HEK293 (cell line): ENCODE measurements at regions not wholly inside any gene's neighbourhood (a gene's known extent, or its start where the extent isn't known, plus 50 kb on each side); places are given as distances from the start of the nearest gene placed in this dataset.
A peak's percentile ranks its signal among the peaks of the same experiment; 100 is the strongest.

Experiments
- CTCF ChIA-PET: fragments of 350-600 bp; formaldehyde crosslinking; extraction: SDS; loops from one replicate; lab custom pipeline; 2021; ENCODE audit warnings: antibody characterized with exemption; lab: Yijun Ruan, JAX
- POLR2A ChIA-PET: fragments of 300-600 bp; formaldehyde crosslinking; extraction: SDS; loops from one replicate; lab custom pipeline; 2020; ENCODE audit warnings: antibody characterized with exemption, inconsistent platforms; lab: Yijun Ruan, JAX
- H3K27ac ChIP-seq: fragments of 200-500 bp; sonication (Bioruptor generic); 2 replicates; pipeline ENCODE4 v1.5.1; 2014; ENCODE audit warnings: low read depth, low read length, control low read depth, inconsistent platforms; ENCODE audit errors: extremely low read depth
- H3K36me3 ChIP-seq, 2 experiments: fragments of 200-500 bp in 1 of 2; sonication (Bioruptor generic) in 1 of 2; 1 replicate in 1 of 2; 2 replicates in 1 of 2; pipeline ENCODE4 v1.5.1; 2014 to 2017; ENCODE audit warnings: inconsistent platforms in 2 of 2, low read length in 2 of 2; ENCODE audit not compliant: control insufficient read depth in 2 of 2, insufficient read depth in 1 of 2
- H3K4me1 ChIP-seq: fragments of 200-500 bp; sonication (Bioruptor generic); 2 replicates; pipeline ENCODE4 v1.5.1; 2014; ENCODE audit warnings: mild to moderate bottlenecking, low read length, inconsistent platforms; ENCODE audit not compliant: control insufficient read depth, insufficient read depth
- H3K4me3 ChIP-seq: 2 replicates; pipeline ENCODE4 v1.5.1; 2011; ENCODE audit warnings: low read depth, mild to moderate bottlenecking, control low read depth, low read length, moderate library complexity
- H3K9me3 ChIP-seq: fragments of 200-500 bp; sonication (Bioruptor generic); 2 replicates; pipeline ENCODE4 v1.5.1; 2014; ENCODE audit warnings: low read depth, low read length, inconsistent platforms; ENCODE audit not compliant: control insufficient read depth, insufficient read depth
- GFI1B ChIP-seq: fragments of 450-650 bp; formaldehyde crosslinking; IDR thresholded peaks from 2 replicates; pipeline ENCODE4 v1.5.1; 2016; ENCODE audit warnings: missing biosample characterization, missing genetic modification characterization
- GLIS1 ChIP-seq: fragments of 450-650 bp; formaldehyde crosslinking; IDR thresholded peaks from 2 replicates; pipeline ENCODE4 v1.5.1; 2016; ENCODE audit warnings: missing biosample characterization, missing genetic modification characterization
- KLF8 ChIP-seq: fragments of 450-650 bp; formaldehyde crosslinking; IDR thresholded peaks from 2 replicates; pipeline ENCODE4 v1.5.1; 2016; ENCODE audit warnings: missing biosample characterization, missing genetic modification characterization
- MEIS1 ChIP-seq: sonication (generic); formaldehyde crosslinking; IDR thresholded peaks from 2 replicates; pipeline ENCODE4 v1.8.1; 2022; ENCODE audit warnings: missing genetic modification reagents, mild to moderate bottlenecking, borderline replicate concordance
- PRDM1 ChIP-seq: fragments of 450-650 bp; formaldehyde crosslinking; IDR thresholded peaks from 2 replicates; pipeline ENCODE4; 2016; ENCODE audit warnings: missing biosample characterization, missing genetic modification characterization
- REST ChIP-seq: fragments of 450-650 bp; formaldehyde crosslinking; IDR thresholded peaks from 2 replicates; pipeline ENCODE4 v1.5.1; 2016; ENCODE audit warnings: missing biosample characterization, missing genetic modification characterization
- SP2 ChIP-seq: fragments of 450-650 bp; formaldehyde crosslinking; IDR thresholded peaks from 2 replicates; pipeline ENCODE4 v1.5.1; 2016; ENCODE audit warnings: missing biosample characterization, missing genetic modification characterization
- TSHZ1 ChIP-seq: fragments of 450-650 bp; formaldehyde crosslinking; IDR thresholded peaks from 2 replicates; pipeline ENCODE4 v1.5.1; 2016; ENCODE audit warnings: missing biosample characterization, missing genetic modification characterization, borderline replicate concordance
- YY2 ChIP-seq: fragments of 450-650 bp; formaldehyde crosslinking; IDR thresholded peaks from 2 replicates; pipeline ENCODE4 v1.5.1; 2016; ENCODE audit warnings: missing biosample characterization, missing genetic modification characterization
- ZFP69B ChIP-seq: fragments of 450-650 bp; formaldehyde crosslinking; IDR thresholded peaks from 2 replicates; pipeline ENCODE4 v1.5.1; 2016; ENCODE audit warnings: missing biosample characterization, missing genetic modification characterization
- ZNF114 ChIP-seq: fragments of 450-650 bp; formaldehyde crosslinking; IDR thresholded peaks from 2 replicates; pipeline ENCODE4 v1.5.0; 2017; ENCODE audit warnings: missing biosample characterization, missing genetic modification characterization
- ZNF132 ChIP-seq: fragments of 450-650 bp; formaldehyde crosslinking; IDR thresholded peaks from 2 replicates; pipeline ENCODE4 v1.5.1; 2017; ENCODE audit warnings: missing biosample characterization, missing genetic modification characterization, borderline replicate concordance
- ZNF138 ChIP-seq: fragments of 450-650 bp; formaldehyde crosslinking; IDR thresholded peaks from 2 replicates; pipeline ENCODE4 v1.5.1; 2016; ENCODE audit warnings: missing biosample characterization, missing genetic modification characterization, borderline replicate concordance
- ZNF140 ChIP-seq: fragments of 450-650 bp; formaldehyde crosslinking; IDR thresholded peaks from 2 replicates; pipeline ENCODE4 v1.5.1; 2016; ENCODE audit warnings: missing biosample characterization, missing genetic modification characterization
- ZNF169 ChIP-seq: fragments of 450-650 bp; formaldehyde crosslinking; IDR thresholded peaks from 2 replicates; pipeline ENCODE4 v1.5.1; 2016; ENCODE audit warnings: missing biosample characterization, missing genetic modification characterization
- ZNF174 ChIP-seq: fragments of 450-650 bp; formaldehyde crosslinking; IDR thresholded peaks from 2 replicates; pipeline ENCODE4 v1.5.0; 2017; ENCODE audit warnings: missing biosample characterization, mild to moderate bottlenecking, missing genetic modification characterization
- ZNF2 ChIP-seq: fragments of 450-650 bp; formaldehyde crosslinking; IDR thresholded peaks from 2 replicates; pipeline ENCODE4 v1.5.1; 2016; ENCODE audit warnings: missing biosample characterization, missing genetic modification characterization
- ZNF239 ChIP-seq: fragments of 450-650 bp; formaldehyde crosslinking; IDR thresholded peaks from 2 replicates; pipeline ENCODE4 v1.5.1; 2016; ENCODE audit warnings: missing biosample characterization, missing genetic modification characterization
- ZNF391 ChIP-seq: fragments of 450-650 bp; formaldehyde crosslinking; IDR thresholded peaks from 2 replicates; pipeline ENCODE4 v1.5.1; 2016; ENCODE audit warnings: low read depth, missing biosample characterization, missing genetic modification characterization, borderline replicate concordance
- ZNF426 ChIP-seq: fragments of 450-650 bp; formaldehyde crosslinking; IDR thresholded peaks from 2 replicates; pipeline ENCODE4 v1.5.1; 2017; ENCODE audit warnings: missing biosample characterization, missing genetic modification characterization, mild to moderate bottlenecking, inconsistent platforms, moderate library complexity
- ZNF510 ChIP-seq: fragments of 450-650 bp; formaldehyde crosslinking; IDR thresholded peaks from 2 replicates; pipeline ENCODE4 v1.5.1; 2018; ENCODE audit warnings: mild to moderate bottlenecking, missing genetic modification characterization, missing biosample characterization; ENCODE audit not compliant: insufficient replicate concordance
- ZNF530 ChIP-seq: fragments of 450-650 bp; formaldehyde crosslinking; IDR thresholded peaks from 2 replicates; pipeline ENCODE4 v1.5.1; 2016; ENCODE audit warnings: low read depth, missing biosample characterization, missing genetic modification characterization
- ZNF549 ChIP-seq: fragments of 450-650 bp; IDR thresholded peaks from 2 replicates; pipeline ENCODE4 v1.5.1; 2018; ENCODE audit warnings: missing biosample characterization, missing genetic modification characterization, mild to moderate bottlenecking, inconsistent platforms, moderate library complexity
- ZNF561 ChIP-seq: fragments of 450-650 bp; IDR thresholded peaks from 2 replicates; pipeline ENCODE4 v1.5.1; 2018; ENCODE audit warnings: missing biosample characterization, missing genetic modification characterization, borderline replicate concordance
- ZNF585B ChIP-seq: fragments of 450-650 bp; formaldehyde crosslinking; IDR thresholded peaks from 2 replicates; pipeline ENCODE4 v1.5.1; 2016; ENCODE audit warnings: missing biosample characterization, missing genetic modification characterization
- ZNF701 ChIP-seq: fragments of 450-650 bp; formaldehyde crosslinking; IDR thresholded peaks from 2 replicates; pipeline ENCODE4 v1.5.1; 2016; ENCODE audit warnings: missing biosample characterization, missing genetic modification characterization
- ZNF830 ChIP-seq: fragments of 450-650 bp; IDR thresholded peaks from 2 replicates; pipeline ENCODE4 v1.5.0; 2018; ENCODE audit warnings: missing biosample characterization, missing genetic modification characterization, low read depth, mild to moderate bottlenecking, moderate library complexity
- TF ChIP-seq, protein P1 (sequence below): fragments of 450-650 bp; formaldehyde crosslinking; IDR thresholded peaks from 2 replicates; pipeline ENCODE4 v1.5.1; 2016; ENCODE audit warnings: missing biosample characterization, missing genetic modification characterization

- TF ChIP-seq ZNF2 (tag by site-specific recombination) (peak; percentile 73; the same call in 1 of the 2 replicates), ZNF510 (no peak), TSHZ1 (tag by site-specific recombination) (peak; percentile 96), GFI1B (tag by site-specific recombination) (peak; percentile 66; the same call in 1 of the 2 replicates), PRDM1 (0 out of 2 replicates have a peak, but pooled peaks have one; percentile 8), ZNF561 (peak; percentile 66; the same call in 1 of the 2 replicates)
These were observed 154.9 kb downstream of the SOX4 start (continued) for GRCh38 chr6:21748343-21749056.

GRCh38 chr6:21749754-21750153 lies 156.2 kb downstream of the SOX4 start:
- no peaks in the 10 kb centered on the region for H3K36me3 ChIP-seq
- no peak overlapping the region for H3K4me3 ChIP-seq
- POLR2A ChIA-PET = interaction anchor here (0.5 to 8.1 kb wide), 5 partner anchors 20 to 197 kb away, joined by 4 to 141 read pairs (median 6); partner anchors contain the start of gene SOX4
- H3K27ac ChIP-seq = peak overlapping the region; percentile 83
- no peaks in the 10 kb centered on the region for H3K9me3 ChIP-seq
- H3K4me1 ChIP-seq = peaks cover 58% of the 10 kb centered on the region
- CTCF ChIA-PET = interaction anchor here (0.7 to 1.0 kb wide), 2 partner anchors 70 to 549 kb away, joined by 3 to 4 read pairs; no protein-coding TSS in a partner anchor
- no peak for TF ChIP-seq ZNF138 (tag by site-specific recombination)
- no peak for TF ChIP-seq ZNF701 (tag by site-specific recombination)
- no peak for TF ChIP-seq ZNF140
- peak; percentile 55 for TF ChIP-seq GLIS1
- no peak for TF ChIP-seq ZNF585B (tag by site-specific recombination)
- peak; percentile 80 for TF ChIP-seq ZNF2 (tag by site-specific recombination)
- no peak for TF ChIP-seq ZNF426 (tag by site-specific recombination)
- TF ChIP-seq ZNF510 = no peak
- no peak for TF ChIP-seq ZNF132 (tag by site-specific recombination)
- no peak for TF ChIP-seq ZNF530 (tag by site-specific recombination)
- peak; percentile 59; the same call in 1 of the 2 replicates for TF ChIP-seq ZNF391
- no peak for TF ChIP-seq ZNF169 (tag by site-specific recombination)
- TF ChIP-seq ZNF830 = no peak
- no peak for TF ChIP-seq PRDM1
- no peak for TF ChIP-seq ZNF549
- TF ChIP-seq MEIS1 (CRISPR knock-in tag) = no peak
- 0 out of 2 replicates have a peak, but pooled peaks have one; percentile 47 for TF ChIP-seq ZFP69B (tag by site-specific recombination)
- no peak for TF ChIP-seq ZNF174 (tag by site-specific recombination)
- TF ChIP-seq SP2 (tag by site-specific recombination) = no peak
- no peak for TF ChIP-seq YY2
- TF ChIP-seq REST (tag by site-specific recombination) = no peak
- TF ChIP-seq ZNF239 = no peak
- TF ChIP-seq, protein P1, sequence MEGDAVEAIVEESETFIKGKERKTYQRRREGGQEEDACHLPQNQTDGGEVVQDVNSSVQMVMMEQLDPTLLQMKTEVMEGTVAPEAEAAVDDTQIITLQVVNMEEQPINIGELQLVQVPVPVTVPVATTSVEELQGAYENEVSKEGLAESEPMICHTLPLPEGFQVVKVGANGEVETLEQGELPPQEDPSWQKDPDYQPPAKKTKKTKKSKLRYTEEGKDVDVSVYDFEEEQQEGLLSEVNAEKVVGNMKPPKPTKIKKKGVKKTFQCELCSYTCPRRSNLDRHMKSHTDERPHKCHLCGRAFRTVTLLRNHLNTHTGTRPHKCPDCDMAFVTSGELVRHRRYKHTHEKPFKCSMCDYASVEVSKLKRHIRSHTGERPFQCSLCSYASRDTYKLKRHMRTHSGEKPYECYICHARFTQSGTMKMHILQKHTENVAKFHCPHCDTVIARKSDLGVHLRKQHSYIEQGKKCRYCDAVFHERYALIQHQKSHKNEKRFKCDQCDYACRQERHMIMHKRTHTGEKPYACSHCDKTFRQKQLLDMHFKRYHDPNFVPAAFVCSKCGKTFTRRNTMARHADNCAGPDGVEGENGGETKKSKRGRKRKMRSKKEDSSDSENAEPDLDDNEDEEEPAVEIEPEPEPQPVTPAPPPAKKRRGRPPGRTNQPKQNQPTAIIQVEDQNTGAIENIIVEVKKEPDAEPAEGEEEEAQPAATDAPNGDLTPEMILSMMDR = no peak
- TF ChIP-seq KLF8 (tag by site-specific recombination) = peak; percentile 22; the same call in 1 of the 2 replicates
- TF ChIP-seq ZNF114 (tag by site-specific recombination) = no peak
